Right atrium auricular region (tissue), 2 donors: ENCODE measurements at regions not wholly inside any gene's neighbourhood (a gene's known extent, or its start where the extent isn't known, plus 50 kb on each side); places are given as distances from the start of the nearest gene placed in this dataset.

Source experiments
- DNase-seq: peaks from one replicate; pipeline ENCODE4 v3.0.0-alpha.2; 2019; ENCODE audit warnings: low spot score
- H3K27ac ChIP-seq, 2 donors: fragments of 200-600 bp; sonication (generic); 1 replicate in 1 of 2; 2 replicates in 1 of 2; pipeline ENCODE4 v1.5.1; 2016 to 2019
- H3K27me3 ChIP-seq, 2 donors: fragments of 200-600 bp; sonication (generic); one replicate each; pipeline versions ENCODE4 v1.5.1 to v1.6.0; 2017 to 2019
- H3K36me3 ChIP-seq: fragments of 200-600 bp; sonication (generic); one replicate; pipeline ENCODE4 v1.5.1; 2016
- H3K4me1 ChIP-seq, 2 donors: fragments of 200-600 bp; sonication (generic); one replicate each; pipeline versions ENCODE4 v1.5.1 to v1.6.0; 2017 to 2019
- H3K4me3 ChIP-seq, 2 donors: fragments of 200-600 bp; sonication (generic); 1 replicate in 1 of 2; 2 replicates in 1 of 2; pipeline ENCODE4 v1.5.1; 2017 to 2019; ENCODE audit warnings: mild to moderate bottlenecking in 1 of 2, moderate library complexity in 1 of 2
- H3K9me3 ChIP-seq, 2 donors: fragments of 200-600 bp; sonication (generic); one replicate each; pipeline ENCODE4 v1.5.1; 2019
- CTCF ChIP-seq, 2 donors: fragments of 200-600 bp; sonication (generic); IDR thresholded peaks; one replicate each; pipeline ENCODE4 v1.5.1; 2019; ENCODE audit warnings: antibody characterized with exemption in 2 of 2

GRCh38 chr3:171959532-171960089 is 79.8 kb upstream of the FNDC3B start:
- Histone ChIP-seq H3K4me1 (peaks cover 0 to 6% of the 10 kb centered on the region in 2 donors), H3K27ac (no peak overlapping the region), H3K36me3 (no peaks in the 10 kb centered on the region), H3K4me3 (no peak overlapping the region), H3K27me3 (no peaks in the 10 kb centered on the region), H3K9me3 (no peaks in the 10 kb centered on the region)
- TF ChIP-seq CTCF (IDR thresholded peaks at IDR 0.05), result no peak
- DNase-seq, result no peak

DNA sequence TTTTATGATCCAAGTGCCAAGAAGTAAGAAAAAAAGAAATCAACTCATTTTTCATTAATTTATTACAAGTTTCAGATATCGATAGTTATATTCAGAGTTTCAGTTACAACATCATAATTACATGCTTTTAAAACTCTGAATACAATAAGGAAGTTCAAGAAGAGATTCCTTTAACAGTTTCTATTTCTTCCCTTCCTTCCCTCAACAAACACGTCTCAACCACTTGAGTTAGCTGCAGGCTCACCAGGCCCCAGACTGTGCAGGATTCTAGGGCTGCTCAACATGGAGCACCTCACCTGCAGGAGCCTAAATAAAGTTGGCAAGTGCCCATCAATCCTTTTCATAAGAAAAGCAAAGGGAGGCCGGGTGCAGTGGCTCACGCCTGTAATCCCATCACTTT is 79.2 kb upstream of the FNDC3B start:
- Histone ChIP-seq H3K27ac (no peak overlapping the region), H3K9me3 (no peaks in the 10 kb centered on the region), H3K27me3 (no peaks in the 10 kb centered on the region), H3K36me3 (no peaks in the 10 kb centered on the region), H3K4me3 (no peak overlapping the region), H3K4me1 (peaks cover 0 to under 1% of the 10 kb centered on the region in 2 donors)
- no peak for TF ChIP-seq CTCF (IDR thresholded peaks at IDR 0.05)
- DNase-seq, result no peak

- Histone ChIP-seq H3K27me3 (no peaks in the 10 kb centered on the region), H3K9me3 (no peaks in the 10 kb centered on the region), H3K4me3 (no peak overlapping the region), H3K36me3 (no peaks in the 10 kb centered on the region), H3K27ac (no peak overlapping the region), H3K4me1 (peaks cover 0 to 7% of the 10 kb centered on the region in 2 donors)
- no peak for DNase-seq
- TF ChIP-seq CTCF (IDR thresholded peaks at IDR 0.05), result no peak
Measured at GRCh38 chr3:171962137-171962720, 77.1 kb upstream of the FNDC3B start.

GRCh38 chr3:171963546-171963945 is 75.8 kb upstream of the FNDC3B start:
- Histone ChIP-seq H3K27me3 (no peaks in the 10 kb centered on the region), H3K36me3 (no peaks in the 10 kb centered on the region), H3K4me1 (peaks cover 0 to 14% of the 10 kb centered on the region in 2 donors), H3K27ac (no peak overlapping the region), H3K4me3 (no peak overlapping the region), H3K9me3 (no peaks in the 10 kb centered on the region)
- DNase-seq, result no peak
- no peak for TF ChIP-seq CTCF (IDR thresholded peaks at IDR 0.05)

- H3K36me3 ChIP-seq, result no peaks in the 10 kb centered on the region
- H3K4me1 ChIP-seq, result peaks cover 0 to 14% of the 10 kb centered on the region in 2 donors
- H3K27me3 ChIP-seq, result no peaks in the 10 kb centered on the region
- no peaks in the 10 kb centered on the region for H3K9me3 ChIP-seq
- TF ChIP-seq CTCF (IDR thresholded peaks at IDR 0.05), result no peak
- no peak overlapping the region for H3K27ac ChIP-seq
- no peak overlapping the region for H3K4me3 ChIP-seq
- DNase-seq, result no peak
Measured at GRCh38 chr3:171965067-171965712, 74.2 kb upstream of the FNDC3B start.
